ENCODE measurements at regions not wholly inside any gene's neighbourhood (a gene's known extent, or its start where the extent isn't known, plus 50 kb on each side); places are given as distances from the start of the nearest gene placed in this dataset.

DNA sequence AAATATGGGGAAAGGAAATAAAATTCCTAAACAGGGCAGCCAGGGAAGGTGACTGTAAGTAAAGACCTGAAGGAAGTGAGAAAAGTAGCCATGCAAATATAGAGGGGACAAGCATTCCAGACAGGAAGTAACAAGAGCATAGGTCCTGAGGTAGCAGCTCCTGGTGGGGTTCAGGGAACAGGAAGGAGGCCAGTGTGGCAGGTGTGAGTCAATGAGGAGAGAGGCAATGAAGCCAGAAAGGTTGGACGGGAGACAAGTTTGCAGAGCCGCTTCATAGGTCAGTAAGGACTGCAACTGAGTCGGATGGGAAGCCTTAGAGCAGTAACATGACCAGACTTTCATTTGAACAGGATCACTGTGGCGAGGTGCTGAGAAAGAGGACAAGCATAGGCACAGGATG, 150.9 kb downstream of the METTL4 start:
- DNase-seq (ENCODE audit: low read depth) = no peak
- TF ChIP-seq, protein P1, sequence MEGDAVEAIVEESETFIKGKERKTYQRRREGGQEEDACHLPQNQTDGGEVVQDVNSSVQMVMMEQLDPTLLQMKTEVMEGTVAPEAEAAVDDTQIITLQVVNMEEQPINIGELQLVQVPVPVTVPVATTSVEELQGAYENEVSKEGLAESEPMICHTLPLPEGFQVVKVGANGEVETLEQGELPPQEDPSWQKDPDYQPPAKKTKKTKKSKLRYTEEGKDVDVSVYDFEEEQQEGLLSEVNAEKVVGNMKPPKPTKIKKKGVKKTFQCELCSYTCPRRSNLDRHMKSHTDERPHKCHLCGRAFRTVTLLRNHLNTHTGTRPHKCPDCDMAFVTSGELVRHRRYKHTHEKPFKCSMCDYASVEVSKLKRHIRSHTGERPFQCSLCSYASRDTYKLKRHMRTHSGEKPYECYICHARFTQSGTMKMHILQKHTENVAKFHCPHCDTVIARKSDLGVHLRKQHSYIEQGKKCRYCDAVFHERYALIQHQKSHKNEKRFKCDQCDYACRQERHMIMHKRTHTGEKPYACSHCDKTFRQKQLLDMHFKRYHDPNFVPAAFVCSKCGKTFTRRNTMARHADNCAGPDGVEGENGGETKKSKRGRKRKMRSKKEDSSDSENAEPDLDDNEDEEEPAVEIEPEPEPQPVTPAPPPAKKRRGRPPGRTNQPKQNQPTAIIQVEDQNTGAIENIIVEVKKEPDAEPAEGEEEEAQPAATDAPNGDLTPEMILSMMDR (IDR thresholded peaks at IDR 0.05; ENCODE audit: insufficient read depth, low read length, severe bottlenecking) = no peak
- H3K4me3 ChIP-seq (ENCODE audit: low read depth, low read length) = no peak overlapping the region
- no peaks in the 10 kb centered on the region for H3K27me3 ChIP-seq (ENCODE audit: control insufficient read depth, insufficient read depth, low read length)
- H3K36me3 ChIP-seq (ENCODE audit: control insufficient read depth, insufficient read depth, low read length) = no peaks in the 10 kb centered on the region
- no peak for FAIRE-seq

DNA sequence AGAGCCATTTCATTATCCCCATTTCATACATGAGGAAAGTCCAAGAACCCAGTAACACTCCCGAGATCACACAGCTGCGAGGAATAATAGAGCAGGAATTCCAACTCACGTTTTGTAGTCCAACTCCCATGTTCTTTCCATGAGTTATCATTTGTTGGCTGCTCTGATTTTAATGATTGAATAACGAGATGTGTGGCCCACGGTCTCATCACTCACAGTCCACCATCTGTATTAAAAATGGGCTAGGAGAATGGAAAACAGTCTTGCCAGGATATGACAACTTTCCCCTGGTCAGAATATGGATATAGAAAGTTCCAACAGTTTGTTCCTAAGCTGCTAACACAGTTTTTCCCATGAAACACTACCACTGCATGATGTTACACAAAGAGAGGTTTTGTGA, 147.5 kb downstream of the METTL4 start:
- Histone ChIP-seq H3K27me3 (ENCODE audit: control insufficient read depth, insufficient read depth, low read length) (no peaks in the 10 kb centered on the region), H3K4me3 (ENCODE audit: low read depth, low read length) (no peak overlapping the region), H3K36me3 (ENCODE audit: control insufficient read depth, insufficient read depth, low read length) (no peaks in the 10 kb centered on the region)
- no peak for DNase-seq (ENCODE audit: low read depth)
- FAIRE-seq = no peak
- TF ChIP-seq, protein P1 (IDR thresholded peaks at IDR 0.05; ENCODE audit: insufficient read depth, low read length, severe bottlenecking) = no peak

- TF ChIP-seq, protein P1 (IDR thresholded peaks at IDR 0.05; ENCODE audit: insufficient read depth, low read length, severe bottlenecking) = no peak
- H3K27me3 ChIP-seq (ENCODE audit: control insufficient read depth, insufficient read depth, low read length) = no peaks in the 10 kb centered on the region
- DNase-seq (ENCODE audit: low read depth) = peak; percentile 58
- no peak overlapping the region for H3K4me3 ChIP-seq (ENCODE audit: low read depth, low read length)
- no peak for FAIRE-seq
- no peaks in the 10 kb centered on the region for H3K36me3 ChIP-seq (ENCODE audit: control insufficient read depth, insufficient read depth, low read length)
Observed at GRCh38 chr18:2424420-2424819, 146.9 kb downstream of the METTL4 start.

DNA sequence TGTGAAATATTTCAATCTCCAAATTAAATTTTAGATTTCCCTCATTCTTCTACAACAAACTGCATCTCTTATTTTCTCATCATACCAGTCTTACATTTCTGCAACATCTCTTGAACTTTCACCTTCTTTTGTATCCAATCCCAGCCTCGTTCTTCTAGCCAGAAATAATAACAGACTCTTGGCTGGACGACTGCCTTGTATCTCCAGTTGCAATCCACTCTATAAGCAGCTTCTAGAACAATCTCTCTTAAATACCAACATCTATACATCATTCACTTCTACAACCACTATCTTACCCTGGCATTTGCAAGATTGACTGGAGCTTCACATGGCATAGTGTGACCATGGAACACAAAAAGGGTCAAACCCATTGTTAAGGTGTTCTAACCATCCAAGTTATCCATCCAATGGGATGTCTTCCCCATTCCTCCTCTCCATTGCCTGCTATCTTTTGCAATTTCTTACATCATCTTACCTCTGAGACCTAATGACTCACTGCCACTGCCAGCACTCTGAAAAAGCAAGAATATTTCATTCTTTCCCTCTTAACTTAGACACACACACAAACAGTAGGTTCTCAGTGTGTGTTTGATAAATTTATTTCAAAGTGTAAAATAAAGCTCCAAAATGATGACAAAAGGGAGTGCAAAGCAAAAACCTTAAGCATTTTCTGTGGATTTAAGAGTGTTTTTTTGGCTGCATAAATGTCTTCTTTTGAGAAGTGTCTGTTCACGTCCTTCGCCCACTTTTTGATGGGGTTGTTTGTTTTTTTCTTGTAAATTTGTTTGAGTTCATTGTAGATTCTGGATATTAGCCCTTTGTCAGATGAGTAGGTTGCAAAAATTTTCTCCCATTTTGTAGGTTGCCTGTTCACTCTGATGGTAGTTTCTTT, 145.6 kb downstream of the METTL4 start:
- peak; percentile 66 for DNase-seq (ENCODE audit: low read depth)
- H3K4me3 ChIP-seq (ENCODE audit: low read depth, low read length) = no peak overlapping the region
- no peaks in the 10 kb centered on the region for H3K27me3 ChIP-seq (ENCODE audit: control insufficient read depth, insufficient read depth, low read length)
- TF ChIP-seq, protein P1 (IDR thresholded peaks at IDR 0.05; ENCODE audit: insufficient read depth, low read length, severe bottlenecking) = no peak
- no peaks in the 10 kb centered on the region for H3K36me3 ChIP-seq (ENCODE audit: control insufficient read depth, insufficient read depth, low read length)
- no peak for FAIRE-seq

DNA sequence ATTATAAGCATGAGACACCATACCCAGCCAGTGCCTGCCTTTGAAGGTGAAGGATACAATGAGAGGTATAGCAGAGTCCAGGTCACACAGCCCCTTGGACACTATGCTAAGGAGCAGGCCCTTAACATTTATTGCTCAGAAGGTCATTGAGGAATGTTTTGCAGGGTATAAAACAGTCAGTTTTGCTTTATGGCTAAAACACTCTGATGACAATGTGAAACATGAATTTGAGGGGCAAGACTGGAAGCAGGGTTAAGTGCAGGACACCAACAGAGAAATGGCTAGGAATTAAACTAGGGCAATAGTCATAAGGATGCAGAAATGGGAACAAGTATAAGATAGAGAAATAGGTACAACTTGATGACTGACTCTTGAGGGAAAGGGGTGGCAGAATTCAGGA, 141.1 kb downstream of the METTL4 start:
- TF ChIP-seq, protein P1 (IDR thresholded peaks at IDR 0.05; ENCODE audit: insufficient read depth, low read length, severe bottlenecking) = no peak
- Histone ChIP-seq H3K36me3 (ENCODE audit: control insufficient read depth, insufficient read depth, low read length) (no peaks in the 10 kb centered on the region), H3K4me3 (ENCODE audit: low read depth, low read length) (no peak overlapping the region), H3K27me3 (ENCODE audit: control insufficient read depth, insufficient read depth, low read length) (no peaks in the 10 kb centered on the region)
- FAIRE-seq (no peak), DNase-seq (ENCODE audit: low read depth) (no peak)

All from bronchial epithelial cell (primary cell).